ENCODE measurements at regions not wholly inside any gene's neighbourhood (a gene's known extent, or its start where the extent isn't known, plus 50 kb on each side); places are given as distances from the start of the nearest gene placed in this dataset.

GRCh38 chr18:10226971-10227370 lies 227.5 kb upstream of the APCDD1 start:
- Histone ChIP-seq H3K27me3 (no peaks in the 10 kb centered on the region), H3K27ac (no peak overlapping the region), H3K4me3 (no peak overlapping the region), H3K9me3 (peaks cover 0 to 33% (median 5%) of the 10 kb centered on the region in 11 donors), H3K36me3 (no peaks in the 10 kb centered on the region), H3K4me1 (peaks cover 0 to 15% (median 4%) of the 10 kb centered on the region in 9 donors)
- no peak for DNase-seq
- TF ChIP-seq CTCF (IDR thresholded peaks at IDR 0.05) = no peak
- WGBS, 2 donors = 84% methylated on average over 2 of the region's 2 CpGs
- ATAC-seq = no peak
- intact Hi-C loops (cut with DNase I) = no loop called here

GRCh38 chr18:10228326-10228725 lies 226.1 kb upstream of the APCDD1 start:
- TF ChIP-seq CTCF (IDR thresholded peaks at IDR 0.05) = no peak
- no peak for DNase-seq
- Histone ChIP-seq H3K27me3 (no peaks in the 10 kb centered on the region), H3K4me3 (no peak overlapping the region), H3K27ac (no peak overlapping the region), H3K4me1 (peaks cover 0 to 20% (median 8%) of the 10 kb centered on the region in 9 donors), H3K36me3 (no peaks in the 10 kb centered on the region), H3K9me3 (peaks cover 0 to 32% (median 5%) of the 10 kb centered on the region in 11 donors)
- intact Hi-C loops (cut with DNase I) = no loop called here
- ATAC-seq = peak in 1 of 8 donors; percentile 27

- H3K36me3 ChIP-seq = no peaks in the 10 kb centered on the region
- intact Hi-C loops (cut with DNase I) = no loop called here
- no peak overlapping the region for H3K27ac ChIP-seq
- H3K9me3 ChIP-seq = peaks cover 0 to 31% (median 5%) of the 10 kb centered on the region in 11 donors
- TF ChIP-seq CTCF (IDR thresholded peaks at IDR 0.05) = no peak
- DNase-seq = no peak
- peaks cover 0 to 20% (median 8%) of the 10 kb centered on the region in 9 donors for H3K4me1 ChIP-seq
- H3K4me3 ChIP-seq = no peak overlapping the region
- no peaks in the 10 kb centered on the region for H3K27me3 ChIP-seq
- no peak for ATAC-seq
- 95 to 96% methylated on average over 3 of the region's 3 CpGs for WGBS, 2 donors
Measured at GRCh38 chr18:10229458-10229857, 225.0 kb upstream of the APCDD1 start.

GRCh38 chr18:10230072-10230471 lies 224.4 kb upstream of the APCDD1 start:
- no peak overlapping the region for H3K27ac ChIP-seq
- no peaks in the 10 kb centered on the region for H3K36me3 ChIP-seq
- no peak for TF ChIP-seq CTCF (IDR thresholded peaks at IDR 0.05)
- intact Hi-C loops (cut with DNase I) = no loop called here
- ATAC-seq (peak in 1 of 8 donors; percentile 49), DNase-seq (no peak)
- no peak overlapping the region for H3K4me3 ChIP-seq
- peaks cover 0 to 24% (median 1%) of the 10 kb centered on the region in 11 donors for H3K9me3 ChIP-seq
- H3K4me1 ChIP-seq = peaks cover 0 to 26% (median 8%) of the 10 kb centered on the region in 9 donors
- 94 to 98% methylated on average over 3 of the region's 3 CpGs for WGBS, 2 donors
- no peaks in the 10 kb centered on the region for H3K27me3 ChIP-seq
